ENCODE measurements at regions not wholly inside any gene's neighbourhood (a gene's known extent, or its start where the extent isn't known, plus 50 kb on each side); places are given as distances from the start of the nearest gene placed in this dataset.
"Not testable (repeated sequence)": the region's sequence is repeated elsewhere in the genome, so short reads cannot be mapped to it uniquely, and the experiment has no call there.

GRCh38 chr20:55446301-55446700 is 559.0 kb downstream of the CBLN4 start:
- no peak overlapping the region for H3K4me3 Mint-ChIP-seq
- no peaks in the 10 kb centered on the region for H3K4me1 Mint-ChIP-seq
- H3K4me1 ChIP-seq (ENCODE audit: control insufficient read depth, insufficient read depth, low read length, poor library complexity, severe bottlenecking): no peaks in the 10 kb centered on the region
- H3K9me3 Mint-ChIP-seq: peaks cover 1 to 21% (median 12%) of the 10 kb centered on the region in 7 donors
- H3K27me3 ChIP-seq (ENCODE audit: control insufficient read depth, insufficient read depth, low read length): no peaks in the 10 kb centered on the region
- H3K27me3 Mint-ChIP-seq: peaks cover 4% of the 10 kb centered on the region
- H3K36me3 ChIP-seq (ENCODE audit: control insufficient read depth, insufficient read depth, low read length): no peaks in the 10 kb centered on the region
- ATAC-seq (ENCODE audit: low read depth in 2 of 2): no peak
- H3K27ac ChIP-seq (ENCODE audit: insufficient read depth, low read length, poor library complexity, severe bottlenecking): no peak overlapping the region
- no peak for DNase-seq
- no peak overlapping the region for H3K4me3 ChIP-seq (ENCODE audit: low read depth, low read length)
- no peaks in the 10 kb centered on the region for H3K36me3 Mint-ChIP-seq
- H3K27ac Mint-ChIP-seq: no peak overlapping the region
- peaks cover 5 to 6% of the 10 kb centered on the region in 2 experiments for H3K9me3 ChIP-seq (ENCODE audit: control insufficient read depth in 2 of 2, low read length in 2 of 2)

DNA sequence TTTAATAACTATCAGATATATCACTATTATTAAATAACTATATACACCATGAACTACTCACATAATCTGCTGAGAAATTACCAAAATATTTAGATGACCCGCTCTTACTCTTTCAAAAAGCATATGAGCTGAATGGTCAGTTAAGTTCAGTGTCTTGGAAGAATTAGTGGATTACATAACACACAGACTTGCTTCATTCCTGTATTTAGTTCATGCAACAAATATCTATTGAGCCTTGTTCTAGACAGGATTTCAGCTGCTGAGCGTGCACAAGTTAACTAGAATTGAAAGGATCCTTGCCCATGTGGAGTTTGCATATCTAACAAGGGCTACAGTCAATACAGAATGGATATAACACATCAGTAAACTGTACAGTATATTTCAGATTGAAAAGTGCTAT is 566.2 kb downstream of the CBLN4 start:
- H3K4me3 ChIP-seq (ENCODE audit: low read depth, low read length): no peak overlapping the region
- peaks cover 4 to 6% of the 10 kb centered on the region in 2 experiments for H3K9me3 ChIP-seq (ENCODE audit: control insufficient read depth in 2 of 2, low read length in 2 of 2)
- no peak overlapping the region for H3K27ac ChIP-seq (ENCODE audit: insufficient read depth, low read length, poor library complexity, severe bottlenecking)
- no peaks in the 10 kb centered on the region for H3K36me3 ChIP-seq (ENCODE audit: control insufficient read depth, insufficient read depth, low read length)
- H3K36me3 Mint-ChIP-seq: no peaks in the 10 kb centered on the region
- no peaks in the 10 kb centered on the region for H3K4me1 ChIP-seq (ENCODE audit: control insufficient read depth, insufficient read depth, low read length, poor library complexity, severe bottlenecking)
- H3K27ac Mint-ChIP-seq: no peak overlapping the region
- no peak for ATAC-seq (ENCODE audit: low read depth in 2 of 2)
- peaks cover 0 to 13% (median 7%) of the 10 kb centered on the region in 7 donors for H3K9me3 Mint-ChIP-seq
- H3K27me3 ChIP-seq (ENCODE audit: control insufficient read depth, insufficient read depth, low read length): no peaks in the 10 kb centered on the region
- no peak overlapping the region for H3K4me3 Mint-ChIP-seq
- no peaks in the 10 kb centered on the region for H3K4me1 Mint-ChIP-seq
- H3K27me3 Mint-ChIP-seq: peaks cover 4% of the 10 kb centered on the region
- DNase-seq: no peak

DNA sequence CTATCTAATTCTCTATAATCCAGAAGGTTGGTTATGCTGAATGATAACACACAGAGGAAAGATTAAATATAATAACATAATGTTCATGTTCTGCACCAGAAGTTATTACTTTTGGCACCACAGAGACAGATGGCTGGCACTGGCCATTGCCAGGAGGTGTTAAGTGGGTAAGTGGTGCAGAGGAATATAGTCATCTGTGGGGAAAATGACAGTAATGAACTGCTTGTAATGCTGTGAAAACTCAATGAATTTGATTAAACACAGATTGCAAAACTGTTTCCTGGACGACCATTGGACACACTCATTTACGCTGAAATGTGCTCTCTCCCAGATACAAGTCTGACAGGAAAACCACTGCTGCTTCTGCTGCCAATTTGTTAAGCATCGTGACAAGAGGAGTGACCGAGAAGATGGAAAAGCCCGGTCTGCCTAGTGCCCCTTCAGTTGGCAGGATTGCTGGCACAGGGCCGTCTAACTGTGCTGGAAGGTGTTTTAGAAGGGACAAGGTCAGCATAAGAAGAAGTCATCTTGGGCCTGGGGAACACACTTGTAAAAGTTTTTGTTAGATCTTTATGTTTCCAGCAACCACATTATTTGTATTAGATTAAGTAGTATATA is 567.4 kb downstream of the CBLN4 start:
- no peak overlapping the region for H3K27ac ChIP-seq (ENCODE audit: insufficient read depth, low read length, poor library complexity, severe bottlenecking)
- Mint-ChIP-seq H3K27me3 (no peaks in the 10 kb centered on the region), H3K4me1 (no peaks in the 10 kb centered on the region), H3K36me3 (no peaks in the 10 kb centered on the region), H3K4me3 (no peak overlapping the region), H3K27ac (no peak overlapping the region), H3K9me3 (peaks cover 0 to 13% (median 7%) of the 10 kb centered on the region in 7 donors)
- no peak overlapping the region for H3K4me3 ChIP-seq (ENCODE audit: low read depth, low read length)
- DNase-seq: no peak
- H3K4me1 ChIP-seq (ENCODE audit: control insufficient read depth, insufficient read depth, low read length, poor library complexity, severe bottlenecking): no peaks in the 10 kb centered on the region
- no peaks in the 10 kb centered on the region for H3K36me3 ChIP-seq (ENCODE audit: control insufficient read depth, insufficient read depth, low read length)
- H3K27me3 ChIP-seq (ENCODE audit: control insufficient read depth, insufficient read depth, low read length): no peaks in the 10 kb centered on the region
- peaks cover 2 to 6% of the 10 kb centered on the region in 2 experiments for H3K9me3 ChIP-seq (ENCODE audit: control insufficient read depth in 2 of 2, low read length in 2 of 2)
- ATAC-seq (ENCODE audit: low read depth in 2 of 2): no peak

- Histone ChIP-seq H3K27ac (ENCODE audit: insufficient read depth, low read length, poor library complexity, severe bottlenecking) (no peak overlapping the region), H3K27me3 (ENCODE audit: control insufficient read depth, insufficient read depth, low read length) (no peaks in the 10 kb centered on the region), H3K4me3 (ENCODE audit: low read depth, low read length) (no peak overlapping the region), H3K4me1 (ENCODE audit: control insufficient read depth, insufficient read depth, low read length, poor library complexity, severe bottlenecking) (no peaks in the 10 kb centered on the region), H3K9me3 (ENCODE audit: control insufficient read depth in 2 of 2, low read length in 2 of 2) (no peaks in the 10 kb centered on the region), H3K36me3 (ENCODE audit: control insufficient read depth, insufficient read depth, low read length) (no peaks in the 10 kb centered on the region)
- no peak for ATAC-seq (ENCODE audit: low read depth in 2 of 2)
- Mint-ChIP-seq H3K36me3 (no peaks in the 10 kb centered on the region), H3K9me3 (peaks cover 0 to 21% (median 5%) of the 10 kb centered on the region in 7 donors), H3K27me3 (no peaks in the 10 kb centered on the region), H3K4me1 (no peaks in the 10 kb centered on the region), H3K27ac (no peak overlapping the region), H3K4me3 (no peak overlapping the region)
- DNase-seq: no peak
These were observed 580.4 kb downstream of the CBLN4 start for GRCh38 chr20:55424968-55425367.

DNA sequence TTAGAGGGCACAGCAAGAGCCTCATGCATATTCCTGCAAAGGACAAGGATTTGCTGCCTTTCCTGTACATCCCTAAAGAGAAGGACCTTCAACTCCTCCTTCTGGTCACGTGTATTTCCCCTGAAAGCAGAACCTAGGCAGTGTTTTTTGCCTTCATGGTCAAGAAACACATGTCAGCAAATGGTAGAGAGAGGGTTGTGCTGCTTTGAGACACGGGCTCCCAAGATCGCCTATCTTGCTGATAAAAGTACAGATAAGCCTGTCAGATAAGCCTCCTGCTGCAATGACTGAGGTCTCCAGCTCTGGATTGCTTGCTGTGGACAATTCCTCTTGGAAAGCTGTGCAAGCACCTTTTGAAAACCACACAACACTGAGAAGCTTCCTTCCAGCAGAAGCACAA is 580.8 kb downstream of the CBLN4 start:
- DNase-seq (no peak), ATAC-seq (ENCODE audit: low read depth in 2 of 2) (no peak)
- H3K27ac ChIP-seq (ENCODE audit: insufficient read depth, low read length, poor library complexity, severe bottlenecking): no peak overlapping the region
- H3K9me3 ChIP-seq (ENCODE audit: control insufficient read depth in 2 of 2, low read length in 2 of 2): no peaks in the 10 kb centered on the region
- Mint-ChIP-seq H3K4me3 (no peak overlapping the region), H3K36me3 (no peaks in the 10 kb centered on the region), H3K4me1 (no peaks in the 10 kb centered on the region), H3K27ac (no peak overlapping the region), H3K27me3 (no peaks in the 10 kb centered on the region), H3K9me3 (peaks cover 0 to 25% (median 5%) of the 10 kb centered on the region in 7 donors)
- H3K36me3 ChIP-seq (ENCODE audit: control insufficient read depth, insufficient read depth, low read length): no peaks in the 10 kb centered on the region
- H3K27me3 ChIP-seq (ENCODE audit: control insufficient read depth, insufficient read depth, low read length): no peaks in the 10 kb centered on the region
- no peaks in the 10 kb centered on the region for H3K4me1 ChIP-seq (ENCODE audit: control insufficient read depth, insufficient read depth, low read length, poor library complexity, severe bottlenecking)
- no peak overlapping the region for H3K4me3 ChIP-seq (ENCODE audit: low read depth, low read length)

DNA sequence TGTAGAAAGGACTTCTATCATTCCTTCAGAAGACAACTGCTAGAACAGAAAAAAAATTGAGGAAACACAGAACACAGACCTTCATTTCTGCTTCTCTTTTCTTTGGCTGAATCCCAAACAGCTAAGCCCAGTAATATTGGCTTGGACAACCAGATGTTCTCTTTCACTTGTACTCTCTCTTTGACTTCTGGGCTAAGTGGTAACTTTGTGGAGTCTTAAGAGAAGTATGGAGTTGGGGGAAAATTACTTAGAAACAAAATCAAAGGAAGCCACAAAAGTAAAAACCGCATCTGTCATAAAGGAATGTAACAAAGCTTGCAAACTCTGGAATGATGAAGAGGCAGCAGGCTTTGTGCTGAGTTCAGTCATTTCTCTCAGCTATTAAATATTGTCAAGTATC is 587.5 kb downstream of the CBLN4 start:
- Histone ChIP-seq H3K4me3 (ENCODE audit: low read depth, low read length) (no peak overlapping the region), H3K27ac (ENCODE audit: insufficient read depth, low read length, poor library complexity, severe bottlenecking) (no peak overlapping the region), H3K4me1 (ENCODE audit: control insufficient read depth, insufficient read depth, low read length, poor library complexity, severe bottlenecking) (no peaks in the 10 kb centered on the region), H3K36me3 (ENCODE audit: control insufficient read depth, insufficient read depth, low read length) (no peaks in the 10 kb centered on the region), H3K27me3 (ENCODE audit: control insufficient read depth, insufficient read depth, low read length) (no peaks in the 10 kb centered on the region), H3K9me3 (ENCODE audit: control insufficient read depth in 2 of 2, low read length in 2 of 2) (no peaks in the 10 kb centered on the region)
- Mint-ChIP-seq H3K4me1 (no peaks in the 10 kb centered on the region), H3K4me3 (no peak overlapping the region), H3K36me3 (no peaks in the 10 kb centered on the region), H3K27ac (no peak overlapping the region), H3K9me3 (peaks cover 0 to 14% (median 2%) of the 10 kb centered on the region in 7 donors), H3K27me3 (no peaks in the 10 kb centered on the region)
- DNase-seq: no peak
- no peak for ATAC-seq (ENCODE audit: low read depth in 2 of 2)

DNA sequence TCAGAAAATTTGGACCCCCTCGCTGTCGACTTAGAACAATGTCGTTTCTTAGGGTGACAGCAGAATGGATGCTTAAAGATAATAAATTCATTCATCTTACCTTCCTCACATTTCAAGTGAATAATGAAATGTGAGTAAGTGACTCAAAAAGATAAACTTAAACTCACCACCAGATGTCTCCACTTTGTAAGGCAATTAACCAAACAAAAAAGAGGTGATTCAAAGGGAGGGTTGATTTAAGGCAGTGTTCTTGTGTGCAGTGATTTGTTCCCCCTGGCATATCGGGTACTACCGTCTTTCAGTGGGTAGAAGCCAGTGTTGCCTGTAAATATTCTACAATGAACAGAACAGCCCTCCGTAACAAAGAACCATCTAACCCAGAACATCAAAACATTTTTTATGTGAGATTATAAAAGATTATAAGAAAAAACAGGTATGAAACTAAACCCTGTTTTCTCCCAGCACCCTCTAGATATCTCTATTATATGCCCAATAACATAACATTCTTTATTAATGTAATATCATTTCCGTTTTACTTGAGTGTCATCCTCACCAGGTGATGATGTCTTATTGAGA is 589.7 kb downstream of the CBLN4 start:
- Mint-ChIP-seq H3K4me1 (no peaks in the 10 kb centered on the region), H3K27ac (no peak overlapping the region), H3K27me3 (no peaks in the 10 kb centered on the region), H3K36me3 (no peaks in the 10 kb centered on the region), H3K9me3 (peaks cover 0 to 14% (median 9%) of the 10 kb centered on the region in 7 donors), H3K4me3 (no peak overlapping the region)
- no peaks in the 10 kb centered on the region for H3K4me1 ChIP-seq (ENCODE audit: control insufficient read depth, insufficient read depth, low read length, poor library complexity, severe bottlenecking)
- no peaks in the 10 kb centered on the region for H3K27me3 ChIP-seq (ENCODE audit: control insufficient read depth, insufficient read depth, low read length)
- no peak overlapping the region for H3K4me3 ChIP-seq (ENCODE audit: low read depth, low read length)
- H3K36me3 ChIP-seq (ENCODE audit: control insufficient read depth, insufficient read depth, low read length): no peaks in the 10 kb centered on the region
- no peak overlapping the region for H3K27ac ChIP-seq (ENCODE audit: insufficient read depth, low read length, poor library complexity, severe bottlenecking)
- no peak for DNase-seq
- no peak for ATAC-seq (ENCODE audit: low read depth in 2 of 2)
- no peaks in the 10 kb centered on the region for H3K9me3 ChIP-seq (ENCODE audit: control insufficient read depth in 2 of 2, low read length in 2 of 2)

GRCh38 chr20:55412508-55412907 is 592.8 kb downstream of the CBLN4 start:
- not testable (repeated sequence) for H3K27me3 ChIP-seq (ENCODE audit: control insufficient read depth, insufficient read depth, low read length); H3K4me3 ChIP-seq (ENCODE audit: low read depth, low read length); H3K27me3 Mint-ChIP-seq; H3K4me3 Mint-ChIP-seq; H3K27ac ChIP-seq (ENCODE audit: insufficient read depth, low read length, poor library complexity, severe bottlenecking); ATAC-seq (ENCODE audit: low read depth in 2 of 2); H3K4me1 ChIP-seq (ENCODE audit: control insufficient read depth, insufficient read depth, low read length, poor library complexity, severe bottlenecking); H3K4me1 Mint-ChIP-seq; H3K27ac Mint-ChIP-seq; H3K36me3 Mint-ChIP-seq; H3K36me3 ChIP-seq (ENCODE audit: control insufficient read depth, insufficient read depth, low read length); DNase-seq; H3K9me3 ChIP-seq (ENCODE audit: control insufficient read depth in 2 of 2, low read length in 2 of 2)
- peaks cover 0 to 11% (median 5%) of the 10 kb centered on the region in 7 donors for H3K9me3 Mint-ChIP-seq

All from CD4-positive, CD25-positive, alpha-beta regulatory T cell (primary cell).